RWPE2 (cell line): ENCODE measurements at regions not wholly inside any gene's neighbourhood (a gene's known extent, or its start where the extent isn't known, plus 50 kb on each side); places are given as distances from the start of the nearest gene placed in this dataset.

Experiments used
- ATAC-seq: fragments of 200-7000 bp; cut with Tn5 transposase; 3 replicates; pipeline ENCODE4 v1.9.1; 2021; ENCODE audit warnings: low read depth
- DNase-seq: peaks from one replicate; pipeline ENCODE4 v3.0.0-alpha.2; 2020; ENCODE audit warnings: low spot score
- H3K27ac ChIP-seq: fragments of 450-650 bp; 2 replicates; pipeline ENCODE4 v1.5.1; 2017; ENCODE audit warnings: mild to moderate bottlenecking; ENCODE audit not compliant: poor library complexity, severe bottlenecking
- H3K27me3 ChIP-seq: fragments of 250-450 bp; sonication (Bioruptor Pico); 2 replicates; pipeline ENCODE4 v1.5.1; 2021; ENCODE audit warnings: mild to moderate bottlenecking, moderate library complexity; ENCODE audit not compliant: insufficient read depth, poor library complexity, severe bottlenecking
- H3K36me3 ChIP-seq: fragments of 250-450 bp; sonication (Bioruptor Pico); 2 replicates; pipeline ENCODE4 v1.5.1; 2020; ENCODE audit warnings: low read depth, mild to moderate bottlenecking, moderate library complexity
- H3K4me1 ChIP-seq: fragments of 250-450 bp; sonication (Bioruptor Pico); 2 replicates; pipeline ENCODE4 v1.5.1; 2021; ENCODE audit warnings: mild to moderate bottlenecking, moderate library complexity; ENCODE audit not compliant: insufficient read depth, poor library complexity, severe bottlenecking
- H3K4me3 ChIP-seq: fragments of 250-450 bp; sonication (Bioruptor Pico); 2 replicates; pipeline ENCODE4 v1.5.1; 2021; ENCODE audit warnings: mild to moderate bottlenecking, moderate library complexity; ENCODE audit not compliant: severe bottlenecking
- H3K9me3 ChIP-seq: fragments of 250-450 bp; sonication (Bioruptor Pico); 2 replicates; pipeline ENCODE4 v1.5.1; 2021; ENCODE audit warnings: mild to moderate bottlenecking, moderate library complexity; ENCODE audit not compliant: severe bottlenecking
- TF ChIP-seq, protein P1 (sequence below): fragments of 450-650 bp; IDR thresholded peaks from one replicate; pipeline ENCODE4 v1.5.1; 2017; ENCODE audit warnings: mild to moderate bottlenecking, moderate library complexity; ENCODE audit not compliant: poor library complexity, severe bottlenecking

DNA sequence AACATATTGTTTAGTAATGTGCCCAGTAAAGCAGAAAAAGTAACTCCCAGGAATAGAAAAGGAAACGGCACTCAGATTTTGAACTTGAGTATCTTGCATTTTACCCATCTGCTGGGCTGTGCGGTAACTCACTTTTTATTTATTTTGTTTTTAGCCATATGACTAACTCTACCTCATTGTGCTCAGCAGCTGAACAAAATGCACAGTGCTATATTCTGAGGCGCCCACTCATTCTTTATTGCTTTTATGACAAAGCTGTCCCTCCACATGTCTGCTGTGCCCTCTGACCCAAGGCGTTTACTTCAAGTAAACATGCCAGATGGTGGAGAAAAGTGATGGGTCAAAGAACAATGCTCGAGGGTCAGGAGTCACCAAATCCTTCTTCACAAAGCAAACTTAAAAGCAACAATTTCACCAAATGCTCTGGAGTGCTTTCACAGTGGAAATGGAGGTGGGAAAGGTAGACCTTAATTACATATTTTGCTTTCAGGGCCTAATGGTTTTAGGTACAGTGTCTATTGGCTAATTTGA, 215.2 kb upstream of the ELAVL2 start:
- Histone ChIP-seq H3K9me3 (no peaks in the 10 kb centered on the region), H3K36me3 (no peaks in the 10 kb centered on the region), H3K27ac (no peak overlapping the region), H3K4me1 (no peaks in the 10 kb centered on the region), H3K27me3 (peaks cover 8% of the 10 kb centered on the region), H3K4me3 (no peak overlapping the region)
- ATAC-seq, result no peak
- TF ChIP-seq, protein P1, sequence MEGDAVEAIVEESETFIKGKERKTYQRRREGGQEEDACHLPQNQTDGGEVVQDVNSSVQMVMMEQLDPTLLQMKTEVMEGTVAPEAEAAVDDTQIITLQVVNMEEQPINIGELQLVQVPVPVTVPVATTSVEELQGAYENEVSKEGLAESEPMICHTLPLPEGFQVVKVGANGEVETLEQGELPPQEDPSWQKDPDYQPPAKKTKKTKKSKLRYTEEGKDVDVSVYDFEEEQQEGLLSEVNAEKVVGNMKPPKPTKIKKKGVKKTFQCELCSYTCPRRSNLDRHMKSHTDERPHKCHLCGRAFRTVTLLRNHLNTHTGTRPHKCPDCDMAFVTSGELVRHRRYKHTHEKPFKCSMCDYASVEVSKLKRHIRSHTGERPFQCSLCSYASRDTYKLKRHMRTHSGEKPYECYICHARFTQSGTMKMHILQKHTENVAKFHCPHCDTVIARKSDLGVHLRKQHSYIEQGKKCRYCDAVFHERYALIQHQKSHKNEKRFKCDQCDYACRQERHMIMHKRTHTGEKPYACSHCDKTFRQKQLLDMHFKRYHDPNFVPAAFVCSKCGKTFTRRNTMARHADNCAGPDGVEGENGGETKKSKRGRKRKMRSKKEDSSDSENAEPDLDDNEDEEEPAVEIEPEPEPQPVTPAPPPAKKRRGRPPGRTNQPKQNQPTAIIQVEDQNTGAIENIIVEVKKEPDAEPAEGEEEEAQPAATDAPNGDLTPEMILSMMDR, result no peak
- DNase-seq, result no peak

DNA sequence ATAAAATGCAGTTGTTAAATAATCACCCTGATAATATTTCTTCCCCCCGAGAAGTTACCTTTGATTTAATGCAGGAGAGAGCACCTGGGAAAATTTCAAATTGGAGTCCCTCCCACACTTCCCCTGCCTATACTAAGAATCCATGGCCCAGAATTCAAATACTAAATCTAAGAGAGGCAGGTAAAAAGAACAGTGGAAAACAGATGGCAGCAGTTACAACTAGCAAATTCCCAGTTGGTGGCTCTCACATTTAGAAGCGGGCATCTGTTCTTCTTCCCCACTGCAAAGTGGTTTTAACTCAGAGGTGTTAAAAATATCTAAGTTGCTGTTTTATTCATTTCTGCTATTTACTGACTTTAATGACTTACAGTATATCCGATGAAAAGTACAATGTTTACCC, 210.4 kb upstream of the ELAVL2 start:
- DNase-seq, result no peak
- TF ChIP-seq, protein P1, result no peak
- Histone ChIP-seq H3K4me3 (no peak overlapping the region), H3K27me3 (peaks cover 47% of the 10 kb centered on the region), H3K27ac (no peak overlapping the region), H3K9me3 (no peaks in the 10 kb centered on the region), H3K4me1 (no peaks in the 10 kb centered on the region), H3K36me3 (no peaks in the 10 kb centered on the region)
- no peak for ATAC-seq

DNA sequence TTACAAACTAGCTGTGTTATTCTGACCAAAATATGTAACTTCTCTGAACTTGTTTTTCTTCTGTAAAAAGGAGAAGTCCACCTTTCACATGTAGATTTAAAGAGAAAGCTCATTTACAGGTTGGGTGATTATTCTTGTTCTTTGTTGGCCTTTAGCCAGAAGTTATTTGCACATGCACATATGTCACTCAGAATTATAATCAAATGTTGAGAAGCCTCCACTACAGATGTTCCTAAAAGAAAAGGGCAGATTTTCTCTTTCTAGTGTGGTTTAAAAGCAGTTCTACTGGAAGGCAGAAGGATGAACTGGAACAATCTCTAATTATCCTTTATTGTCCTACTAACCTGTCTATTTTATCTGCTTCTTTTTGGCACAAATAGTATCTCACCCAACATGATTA, 209.8 kb upstream of the ELAVL2 start:
- no peaks in the 10 kb centered on the region for H3K4me1 ChIP-seq
- ATAC-seq (no peak), DNase-seq (no peak)
- H3K36me3 ChIP-seq, result no peaks in the 10 kb centered on the region
- no peak overlapping the region for H3K4me3 ChIP-seq
- TF ChIP-seq, protein P1, result no peak
- H3K27ac ChIP-seq, result no peak overlapping the region
- peaks cover 51% of the 10 kb centered on the region for H3K27me3 ChIP-seq
- no peaks in the 10 kb centered on the region for H3K9me3 ChIP-seq

DNA sequence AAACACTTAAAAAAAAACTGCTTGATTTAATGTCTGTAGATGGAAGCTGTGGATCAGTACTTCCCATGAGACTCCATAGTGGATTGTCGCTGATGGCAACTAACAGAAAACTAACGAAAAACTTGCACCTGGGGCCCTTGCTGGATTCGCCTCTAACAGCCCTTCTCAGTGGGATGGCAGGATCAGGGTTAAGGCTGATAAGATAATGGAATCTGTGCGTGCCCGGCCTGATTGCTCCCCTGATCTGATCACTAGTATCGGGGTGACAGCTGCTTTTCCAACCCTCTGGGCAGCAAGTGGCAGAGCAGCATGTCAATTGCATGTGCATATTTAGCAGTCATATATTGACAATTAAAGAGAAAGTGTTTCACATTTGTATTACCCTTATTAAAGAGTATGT, 185.8 kb upstream of the ELAVL2 start:
- no peak overlapping the region for H3K27ac ChIP-seq

DNA sequence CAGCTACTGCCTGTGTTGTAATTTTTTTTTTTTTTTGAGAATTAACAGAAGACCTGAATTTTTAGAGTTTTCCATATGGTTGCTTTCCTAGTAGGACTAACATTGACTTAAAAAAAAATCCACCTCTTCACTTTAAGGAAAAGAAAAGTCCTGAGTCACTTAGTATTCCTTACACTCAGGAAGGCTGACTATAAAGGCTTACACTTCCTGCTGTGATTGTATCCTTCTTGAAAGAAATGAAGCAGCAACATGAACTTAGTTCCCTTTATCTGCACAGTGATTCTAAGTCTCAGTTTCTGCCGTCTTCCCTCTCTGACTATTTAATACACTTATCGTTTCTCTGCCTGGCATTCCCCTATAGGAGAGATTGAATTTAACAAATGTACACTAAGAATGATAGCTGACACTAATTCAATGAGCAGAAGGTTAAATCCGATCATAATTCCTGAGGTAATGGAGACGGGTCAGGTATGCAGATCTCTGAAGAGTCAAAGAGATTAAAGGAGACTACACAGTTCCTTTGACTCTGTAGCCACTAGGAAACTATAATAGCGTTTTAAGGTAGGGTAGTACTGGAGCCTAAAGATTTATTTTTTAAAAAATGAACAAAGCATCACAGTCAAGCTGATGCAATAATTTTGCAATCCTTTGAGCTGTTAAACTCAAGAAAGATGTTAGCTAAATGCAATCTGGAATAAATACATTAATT, 185.1 kb upstream of the ELAVL2 start:
- Histone ChIP-seq H3K9me3 (no peaks in the 10 kb centered on the region), H3K4me1 (no peaks in the 10 kb centered on the region), H3K4me3 (no peak overlapping the region), H3K27ac (no peak overlapping the region), H3K36me3 (no peaks in the 10 kb centered on the region), H3K27me3 (peaks cover 8% of the 10 kb centered on the region)
- TF ChIP-seq, protein P1, result no peak
- ATAC-seq (no peak), DNase-seq (no peak)

More for the DNA sequence above, 185.8 kb upstream of the ELAVL2 start:
- no peak for ATAC-seq
- no peak for DNase-seq
- no peaks in the 10 kb centered on the region for H3K36me3 ChIP-seq
- H3K9me3 ChIP-seq, result no peaks in the 10 kb centered on the region
- peaks cover 8% of the 10 kb centered on the region for H3K27me3 ChIP-seq
- H3K4me1 ChIP-seq, result no peaks in the 10 kb centered on the region
- TF ChIP-seq, protein P1, result no peak
- no peak overlapping the region for H3K4me3 ChIP-seq
